Fibroblast of lung (primary cell): ENCODE measurements at regions not wholly inside any gene's neighbourhood (a gene's known extent, or its start where the extent isn't known, plus 50 kb on each side); places are given as distances from the start of the nearest gene placed in this dataset.

Experiments
- DNase-seq, 2 donors: peaks; one replicate each; pipeline versions ENCODE4 v3.0.0 to v3.0.0-alpha.2; 2010; ENCODE audit warnings: low read depth in 2 of 2
- H2AFZ ChIP-seq: 2 replicates; pipeline ENCODE4 v1.5.1; 2012; ENCODE audit warnings: low read length, control low read depth, inconsistent platforms
- H3K27ac ChIP-seq: 2 replicates; pipeline ENCODE4 v1.5.1; 2011; ENCODE audit warnings: low read length, control low read depth; ENCODE audit not compliant: insufficient read depth
- H3K27me3 ChIP-seq: 2 replicates; pipeline ENCODE4 v1.5.1; 2011; ENCODE audit warnings: mild to moderate bottlenecking, low read length; ENCODE audit not compliant: control insufficient read depth, insufficient read depth
- H3K36me3 ChIP-seq: 2 replicates; pipeline ENCODE4 v1.5.1; 2011; ENCODE audit warnings: low read length; ENCODE audit not compliant: control insufficient read depth, insufficient read depth
- H3K4me1 ChIP-seq: 2 replicates; pipeline ENCODE4 v1.5.1; 2011; ENCODE audit warnings: low read length; ENCODE audit not compliant: control insufficient read depth, insufficient read depth; ENCODE audit errors: extremely low read depth
- H3K4me2 ChIP-seq: 2 replicates; pipeline ENCODE4 v1.5.1; 2011; ENCODE audit warnings: low read length, control low read depth; ENCODE audit not compliant: insufficient read depth; ENCODE audit errors: extremely low read depth
- H3K4me3 ChIP-seq, 4 experiments: fragments of 200-600 bp in 1 of 4; sonication (generic) in 1 of 4; replicated peaks in 1 of 4; 2 replicates each; pipeline ENCODE4 v1.5.1; 2011 to 2016; ENCODE audit warnings: low read length in 4 of 4, low read depth in 3 of 4, mild to moderate bottlenecking in 3 of 4, control low read depth in 2 of 4, inconsistent platforms in 1 of 4, mixed read lengths in 1 of 4; ENCODE audit not compliant: insufficient read depth in 1 of 4; ENCODE audit errors: control extremely low read depth in 1 of 4
- H3K79me2 ChIP-seq: 2 replicates; pipeline ENCODE4 v1.5.1; 2012; ENCODE audit warnings: mild to moderate bottlenecking, low read length, inconsistent platforms; ENCODE audit not compliant: control insufficient read depth, insufficient read depth
- H3K9ac ChIP-seq: 2 replicates; pipeline ENCODE4 v1.5.1; 2011; ENCODE audit warnings: mild to moderate bottlenecking, low read length, control low read depth; ENCODE audit not compliant: insufficient read depth
- H3K9me3 ChIP-seq: 2 replicates; pipeline ENCODE4 v1.5.1; 2012; ENCODE audit warnings: low read depth, low read length; ENCODE audit not compliant: control insufficient read depth, insufficient read depth
- H4K20me1 ChIP-seq: 2 replicates; pipeline ENCODE4 v1.5.1; 2011; ENCODE audit warnings: low read length; ENCODE audit not compliant: control insufficient read depth, insufficient read depth; ENCODE audit errors: extremely low read depth
- CTCF ChIP-seq, 2 donors: IDR thresholded peaks in 1 of 2; conservative IDR thresholded peaks in 1 of 2; 1 replicate in 1 of 2; 2 replicates in 1 of 2; pipeline ENCODE4 v1.5.1; 2011 to 2012; ENCODE audit warnings: low read length in 2 of 2, control low read depth in 1 of 2, inconsistent platforms in 1 of 2, low read depth in 1 of 2, mild to moderate bottlenecking in 1 of 2
- EZH2 ChIP-seq: IDR thresholded peaks from 2 replicates; pipeline ENCODE4 v1.5.1; 2012; ENCODE audit warnings: low read length, control low read depth, mild to moderate bottlenecking; ENCODE audit errors: missing control alignments

DNA sequence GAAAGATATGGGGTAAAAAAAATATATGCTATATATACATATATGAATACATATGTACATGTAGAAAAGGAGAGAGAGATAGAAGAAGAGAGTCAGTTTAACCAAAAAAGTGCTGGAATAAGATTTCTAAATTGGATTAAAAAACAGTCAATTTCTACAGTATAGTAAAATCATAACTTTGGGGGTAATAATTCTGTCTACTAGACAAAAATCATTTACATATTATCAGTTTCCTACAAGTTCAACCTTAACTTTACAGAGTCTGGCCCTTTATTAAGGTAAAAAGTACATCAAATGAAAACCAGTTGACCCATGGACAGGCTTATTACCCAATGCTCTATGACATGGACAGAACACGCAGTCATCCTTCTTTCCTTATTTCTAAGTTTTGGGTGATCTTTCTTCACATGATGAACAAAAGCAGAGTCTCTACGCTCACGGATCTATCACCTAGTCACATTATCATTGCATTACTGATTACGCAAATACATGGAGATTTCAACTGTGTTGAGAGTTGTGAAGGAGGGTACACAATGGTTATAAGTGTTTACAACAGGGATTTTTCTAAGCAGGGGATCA, 63.9 kb upstream of the SMIM36 start:
- no peak for DNase-seq
- Histone ChIP-seq H3K9me3 (no peaks in the 10 kb centered on the region), H3K4me2 (no peak overlapping the region), H3K79me2 (no peaks in the 10 kb centered on the region), H3K36me3 (no peaks in the 10 kb centered on the region), H2AFZ (no peak overlapping the region), H3K27ac (no peak overlapping the region), H3K9ac (no peak overlapping the region), H3K27me3 (no peaks in the 10 kb centered on the region), H4K20me1 (no peaks in the 10 kb centered on the region), H3K4me3 (no peak overlapping the region), H3K4me1 (peaks cover 10% of the 10 kb centered on the region)
- TF ChIP-seq EZH2 (no peak), CTCF (conservative IDR thresholded peaks at IDR 0.05 in 1 of 2, IDR thresholded peaks at IDR 0.05 in 1 of 2; ENCODE audit: low read depth in 1 of 2, low read length in 2 of 2) (no peak)

GRCh38 chr17:55572599-55572998, 61.3 kb upstream of the SMIM36 start:
- no peak overlapping the region for H3K27ac ChIP-seq
- no peaks in the 10 kb centered on the region for H3K9me3 ChIP-seq
- no peak for DNase-seq
- H3K79me2 ChIP-seq, result no peaks in the 10 kb centered on the region
- no peaks in the 10 kb centered on the region for H3K36me3 ChIP-seq
- H3K4me3 ChIP-seq, result no peak overlapping the region
- H3K4me2 ChIP-seq, result no peak overlapping the region
- no peaks in the 10 kb centered on the region for H4K20me1 ChIP-seq
- H3K27me3 ChIP-seq, result no peaks in the 10 kb centered on the region
- peaks cover 8% of the 10 kb centered on the region for H3K4me1 ChIP-seq
- H3K9ac ChIP-seq, result no peak overlapping the region
- H2AFZ ChIP-seq, result no peak overlapping the region
- TF ChIP-seq EZH2 (no peak), CTCF (conservative IDR thresholded peaks at IDR 0.05 in 1 of 2, IDR thresholded peaks at IDR 0.05 in 1 of 2; ENCODE audit: low read depth in 1 of 2, low read length in 2 of 2) (no peak)

DNA sequence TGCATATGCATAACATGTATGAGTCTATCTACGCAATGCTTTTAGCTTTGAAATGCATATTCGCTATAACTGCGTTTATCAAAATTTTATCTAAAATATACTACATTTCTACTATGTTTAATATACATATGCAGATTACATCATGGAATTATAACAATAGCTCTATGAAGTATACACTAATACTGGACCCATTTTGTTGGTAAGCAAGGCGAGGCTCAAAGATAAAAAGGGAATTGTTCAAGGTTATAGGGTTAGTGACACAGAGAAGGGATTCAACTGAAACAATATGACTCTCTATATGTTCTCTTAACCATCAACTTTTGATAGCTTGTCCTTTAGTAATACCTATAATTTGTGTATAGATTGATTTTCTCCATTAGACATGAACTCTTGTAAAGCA, 60.9 kb upstream of the SMIM36 start:
- H3K27me3 ChIP-seq, result no peaks in the 10 kb centered on the region
- H3K36me3 ChIP-seq, result no peaks in the 10 kb centered on the region
- no peak overlapping the region for H3K4me2 ChIP-seq
- H3K27ac ChIP-seq, result no peak overlapping the region
- H3K79me2 ChIP-seq, result no peaks in the 10 kb centered on the region
- no peaks in the 10 kb centered on the region for H3K9me3 ChIP-seq
- no peaks in the 10 kb centered on the region for H4K20me1 ChIP-seq
- H3K4me3 ChIP-seq, result no peak overlapping the region
- DNase-seq, result no peak
- TF ChIP-seq CTCF (conservative IDR thresholded peaks at IDR 0.05 in 1 of 2, IDR thresholded peaks at IDR 0.05 in 1 of 2; ENCODE audit: low read depth in 1 of 2, low read length in 2 of 2) (no peak), EZH2 (no peak)
- no peak overlapping the region for H2AFZ ChIP-seq
- H3K4me1 ChIP-seq, result peaks cover 8% of the 10 kb centered on the region
- no peak overlapping the region for H3K9ac ChIP-seq
